Motor neuron (in vitro differentiated cells): ENCODE measurements at regions not wholly inside any gene's neighbourhood (a gene's known extent, or its start where the extent isn't known, plus 50 kb on each side); places are given as distances from the start of the nearest gene placed in this dataset.

Experiments used
- ATAC-seq, 8 experiments: fragments of 200-7000 bp; cut with Tn5 transposase; replicated peaks in 6 of 8; 2 replicates each; pipeline ENCODE4 v1.8.0; 2021; ENCODE audit warnings: mild to moderate bottlenecking in 8 of 8, moderate library complexity in 8 of 8
- H3K27ac ChIP-seq, 2 donors: fragments of 250-450 bp; sonication (Bioruptor Pico); 2 replicates each; pipeline ENCODE4 v1.9.0; 2021; ENCODE audit warnings: antibody characterized with exemption in 2 of 2, mild to moderate bottlenecking in 2 of 2, moderate library complexity in 1 of 2
- H3K4me1 ChIP-seq, 2 donors: fragments of 250-450 bp; sonication (Bioruptor Pico); replicated peaks in 1 of 2; 2 replicates each; pipeline ENCODE4 v1.6.1; 2021; ENCODE audit warnings: antibody characterized with exemption in 2 of 2, mild to moderate bottlenecking in 2 of 2, moderate library complexity in 1 of 2
- H3K4me3 ChIP-seq, 5 donors: fragments of 250-450 bp; sonication (Bioruptor Pico); 2 replicates each; pipeline ENCODE4 v1.9.0; 2021; ENCODE audit warnings: antibody characterized with exemption in 5 of 5, mild to moderate bottlenecking in 5 of 5, moderate library complexity in 4 of 5
- WGBS, 10 experiments: fragments of 450-650 bp; shearing (Covaris generic); methylation state at CpG; one replicate each; pipeline ENCODE4 v1.0.0; 2022; 5-methylcytosine and 5-hydroxymethylcytosine counted together
- in situ Hi-C, 9 experiments: fragments of 400-800 bp; cut with MboI; loops; one replicate each; pipeline ENCODE4 v1.15.0; 2021; ENCODE audit warnings: low sequenced_read_pairs in 9 of 9, low pct_unique_long_range_greater_than_20kb in 2 of 9; ENCODE audit not compliant: unreplicated experiment in 9 of 9

GRCh38 chr6:105573138-105573537 is 170.3 kb upstream of the PREP start:
- H3K27ac ChIP-seq = no peak overlapping the region
- ATAC-seq = no peak
- no peaks in the 10 kb centered on the region for H3K4me1 ChIP-seq
- WGBS, 10 experiments = 17 to 100% (median 79%) methylated on average over 1 to 2 of the region's 2 CpGs
- in situ Hi-C loops = no loop called here
- no peak overlapping the region for H3K4me3 ChIP-seq

GRCh38 chr6:105570416-105570815 is 167.5 kb upstream of the PREP start:
- ATAC-seq = no peak
- in situ Hi-C loops = no loop called here
- Histone ChIP-seq H3K4me1 (no peaks in the 10 kb centered on the region), H3K4me3 (no peak overlapping the region), H3K27ac (no peak overlapping the region)
- WGBS, 10 experiments = 58 to 100% (median 85%) methylated on average over 1 to 3 of the region's 3 CpGs

GRCh38 chr6:105569706-105570105 is 166.8 kb upstream of the PREP start:
- 83 to 100% (median 100%) methylated on average over 1 to 2 of the region's 2 CpGs; no CpG with 5 or more reads in 1 of the 10 experiments for WGBS, 10 experiments
- H3K4me3 ChIP-seq = no peak overlapping the region
- in situ Hi-C loops = no loop called here

GRCh38 chr6:105568751-105569150 is 165.9 kb upstream of the PREP start:
- ATAC-seq = no peak
- Histone ChIP-seq H3K4me1 (no peaks in the 10 kb centered on the region), H3K27ac (no peak overlapping the region), H3K4me3 (no peak overlapping the region)
- 64 to 100% (median 82%) methylated on average over 1 of the region's 1 CpG; no CpG with 5 or more reads in 5 of the 10 experiments for WGBS, 10 experiments
- in situ Hi-C loops = no loop called here

More at GRCh38 chr6:105569706-105570105, 166.8 kb upstream of the PREP start:
- H3K27ac ChIP-seq = no peak overlapping the region
- no peaks in the 10 kb centered on the region for H3K4me1 ChIP-seq
- no peak for ATAC-seq

GRCh38 chr6:105568142-105568541 is 165.3 kb upstream of the PREP start:
- Histone ChIP-seq H3K27ac (no peak overlapping the region), H3K4me3 (no peak overlapping the region), H3K4me1 (no peaks in the 10 kb centered on the region)
- 31 to 88% (median 50%) methylated on average over 1 to 2 of the region's 2 CpGs; no CpG with 5 or more reads in 1 of the 10 experiments for WGBS, 10 experiments
- ATAC-seq = no peak
- in situ Hi-C loops = no loop called here

- 47 to 100% (median 82%) methylated on average over 1 to 4 of the region's 4 CpGs for WGBS, 10 experiments
- in situ Hi-C loops = no loop called here
These were observed 164.3 kb upstream of the PREP start for GRCh38 chr6:105567140-105567539.

GRCh38 chr6:105566503-105566902 is 163.6 kb upstream of the PREP start:
- 72 to 100% (median 94%) methylated on average over 1 to 6 of the region's 6 CpGs; no CpG with 5 or more reads in 1 of the 10 experiments for WGBS, 10 experiments
- in situ Hi-C loops = no loop called here
- Histone ChIP-seq H3K27ac (no peak overlapping the region), H3K4me3 (no peak overlapping the region), H3K4me1 (no peaks in the 10 kb centered on the region)
- ATAC-seq = no peak

More at GRCh38 chr6:105567140-105567539, 164.3 kb upstream of the PREP start:
- ATAC-seq = no peak
- no peak overlapping the region for H3K4me3 ChIP-seq
- H3K27ac ChIP-seq = no peak overlapping the region
- H3K4me1 ChIP-seq = no peaks in the 10 kb centered on the region

GRCh38 chr6:105564121-105564902 is 161.4 kb upstream of the PREP start:
- ATAC-seq = peak in 2 of 8 experiments; percentile 32 to 39
- in situ Hi-C loops = no loop called here
- 20 to 94% (median 72%) methylated on average over 1 to 6 of the region's 6 CpGs; no CpG with 5 or more reads in 1 of the 10 experiments for WGBS, 10 experiments

GRCh38 chr6:105562027-105562426 is 159.1 kb upstream of the PREP start:
- in situ Hi-C loops = no loop called here
- no peak overlapping the region for H3K27ac ChIP-seq
- H3K4me3 ChIP-seq = no peak overlapping the region
- no peak for ATAC-seq
- WGBS, 10 experiments = 31 to 86% (median 44%) methylated on average over 1 of the region's 1 CpG; no CpG with 5 or more reads in 1 of the 10 experiments
- no peaks in the 10 kb centered on the region for H3K4me1 ChIP-seq

More at GRCh38 chr6:105564121-105564902, 161.4 kb upstream of the PREP start:
- Histone ChIP-seq H3K27ac (no peak overlapping the region), H3K4me1 (no peaks in the 10 kb centered on the region), H3K4me3 (no peak overlapping the region)

- H3K4me1 ChIP-seq = no peaks in the 10 kb centered on the region
- ATAC-seq = no peak
- H3K4me3 ChIP-seq = no peak overlapping the region
- H3K27ac ChIP-seq = no peak overlapping the region
- in situ Hi-C loops = no loop called here
These were observed 158.6 kb upstream of the PREP start for GRCh38 chr6:105561486-105561885.

- H3K4me1 ChIP-seq = no peaks in the 10 kb centered on the region
- in situ Hi-C loops = no loop called here
- ATAC-seq = peak in 3 of 8 experiments; percentile 89 to 99 (median 98)
- 20 to 100% (median 90%) methylated on average over 1 to 2 of the region's 2 CpGs; no CpG with 5 or more reads in 3 of the 10 experiments for WGBS, 10 experiments
- no peak overlapping the region for H3K4me3 ChIP-seq
- no peak overlapping the region for H3K27ac ChIP-seq
These were observed 157.8 kb upstream of the PREP start for GRCh38 chr6:105560611-105561066.

- no peak for ATAC-seq
- H3K4me1 ChIP-seq = no peaks in the 10 kb centered on the region
- no peak overlapping the region for H3K4me3 ChIP-seq
- WGBS, 10 experiments = 60 to 100% (median 90%) methylated on average over 1 to 4 of the region's 4 CpGs; no CpG with 5 or more reads in 1 of the 10 experiments
- H3K27ac ChIP-seq = no peak overlapping the region
- in situ Hi-C loops = no loop called here
These were observed 154.4 kb upstream of the PREP start for GRCh38 chr6:105557291-105557690.

GRCh38 chr6:105553171-105553570 is 150.3 kb upstream of the PREP start:
- Histone ChIP-seq H3K4me1 (no peaks in the 10 kb centered on the region), H3K27ac (no peak overlapping the region), H3K4me3 (no peak overlapping the region)
- no peak for ATAC-seq
- WGBS, 10 experiments = 57 to 96% (median 86%) methylated on average over 1 to 6 of the region's 6 CpGs; no CpG with 5 or more reads in 1 of the 10 experiments
- in situ Hi-C loops = no loop called here
